NOMO-1 treated with dmso at 0.1 percent for 144 hours (cell line): ENCODE measurements at regions not wholly inside any gene's neighbourhood (a gene's known extent, or its start where the extent isn't known, plus 50 kb on each side); places are given as distances from the start of the nearest gene placed in this dataset.

Experiments
- DNase-seq: peaks from one replicate; lab custom pipeline; 2025; ENCODE audit not compliant: unreplicated experiment; lab: John Stamatoyannopoulos, UW

GRCh38 chr3:31412832-31413231, 119.9 kb upstream of the STT3B start:
- no peak for DNase-seq

DNA sequence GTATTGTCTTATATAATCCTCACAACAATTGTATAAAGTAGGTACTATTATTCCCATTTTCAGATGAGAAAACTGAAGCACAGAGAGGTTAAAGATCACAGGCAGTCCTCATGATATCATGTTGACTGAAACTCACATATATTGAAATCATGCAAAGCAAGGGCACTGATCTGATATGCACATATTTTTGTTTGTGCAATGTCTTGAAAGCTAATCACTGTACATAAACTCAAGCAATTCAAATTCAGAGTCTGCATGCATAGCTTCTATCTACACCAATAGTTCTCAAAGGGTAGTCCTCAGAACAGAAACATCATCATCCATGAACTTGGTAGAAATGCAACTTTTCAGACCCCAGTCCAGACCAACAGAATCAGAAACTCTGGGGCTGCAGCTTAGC, 119.2 kb upstream of the STT3B start:
- no peak for DNase-seq

- DNase-seq: no peak
Measured at GRCh38 chr3:31416980-31417379, 115.7 kb upstream of the STT3B start.

DNA sequence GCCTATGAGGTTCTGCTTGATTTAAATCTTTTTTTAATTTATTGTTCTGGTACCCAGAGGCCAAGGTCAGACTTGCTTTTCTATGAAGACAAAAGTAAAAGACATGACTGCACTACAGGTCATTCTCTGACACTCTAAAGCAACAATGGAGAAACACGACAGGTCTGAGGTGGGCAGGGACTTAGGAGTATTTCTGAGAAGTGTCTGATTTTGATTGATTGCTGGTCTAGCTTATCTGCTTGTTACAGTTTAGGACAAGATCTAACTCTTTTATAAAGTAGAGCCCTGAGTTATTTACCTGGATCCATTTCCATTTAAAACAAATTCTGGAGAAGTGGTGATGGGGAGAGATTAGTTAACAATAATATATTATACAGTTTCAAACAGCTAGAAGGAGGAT, 115.2 kb upstream of the STT3B start:
- no peak for DNase-seq

- DNase-seq: no peak
Measured at GRCh38 chr3:31420311-31420710, 112.4 kb upstream of the STT3B start.

- no peak for DNase-seq
Measured at GRCh38 chr3:31421314-31422048, 111.2 kb upstream of the STT3B start.

- no peak for DNase-seq
Measured at GRCh38 chr3:31422237-31422636, 110.5 kb upstream of the STT3B start.

DNA sequence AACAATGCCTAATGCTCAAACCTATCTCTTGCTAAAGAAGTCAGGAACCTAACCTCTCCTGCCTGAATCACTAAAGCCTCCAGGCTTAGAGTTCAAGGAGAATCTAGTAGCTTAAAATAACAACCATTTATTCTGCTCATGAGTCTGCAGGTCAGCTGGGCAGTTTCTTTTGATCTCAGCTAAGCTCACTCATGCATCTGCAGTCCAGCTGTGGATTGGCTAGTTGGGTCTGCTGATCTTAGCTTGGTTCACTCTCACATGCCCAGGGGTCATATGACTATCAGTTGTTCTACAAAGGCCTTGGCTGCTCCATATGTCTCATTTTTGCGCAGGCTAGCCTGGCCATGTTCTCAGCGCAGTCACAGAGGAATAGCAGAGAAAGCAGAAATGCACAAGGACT, 109.2 kb upstream of the STT3B start:
- no peak for DNase-seq

DNA sequence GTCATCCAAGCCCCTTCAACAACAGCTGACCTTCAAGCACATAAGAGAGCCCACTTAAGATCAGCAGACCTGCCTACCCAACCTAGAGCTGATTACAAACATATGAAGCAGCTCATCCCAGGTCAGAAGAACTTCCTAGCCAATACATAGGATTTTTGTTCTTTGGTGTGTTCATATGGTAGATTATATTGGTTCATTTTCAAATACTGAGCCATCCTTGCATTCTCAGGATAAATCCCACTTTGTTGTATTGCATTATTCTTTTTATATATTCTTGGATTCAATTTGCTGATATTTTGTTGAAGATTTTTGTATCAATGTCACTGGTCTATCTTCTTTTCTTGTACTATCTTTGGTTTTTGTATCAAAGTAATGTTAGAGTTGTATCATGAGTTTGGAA, 107.3 kb upstream of the STT3B start:
- DNase-seq: no peak

GRCh38 chr3:31427623-31428022, 105.1 kb upstream of the STT3B start:
- no peak for DNase-seq

DNA sequence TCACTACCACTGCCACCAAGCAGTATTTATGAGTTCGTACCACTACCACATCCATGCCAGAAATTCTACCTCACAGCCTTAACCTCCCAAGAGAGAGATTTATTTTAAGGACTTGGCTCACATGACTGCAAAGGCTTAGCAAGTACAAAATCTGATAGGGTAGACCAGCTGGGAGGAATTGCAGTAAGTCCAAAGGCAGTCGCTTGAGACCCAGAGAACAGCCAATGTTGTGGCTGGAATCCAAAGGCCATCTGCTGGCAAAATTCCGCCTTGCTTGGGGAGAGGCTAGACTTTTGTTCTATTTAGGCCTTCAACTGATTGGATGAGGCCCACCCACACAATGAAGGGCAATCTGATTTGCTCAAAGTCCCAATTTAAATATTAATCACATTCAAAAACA, 101.4 kb upstream of the STT3B start:
- no peak for DNase-seq

DNA sequence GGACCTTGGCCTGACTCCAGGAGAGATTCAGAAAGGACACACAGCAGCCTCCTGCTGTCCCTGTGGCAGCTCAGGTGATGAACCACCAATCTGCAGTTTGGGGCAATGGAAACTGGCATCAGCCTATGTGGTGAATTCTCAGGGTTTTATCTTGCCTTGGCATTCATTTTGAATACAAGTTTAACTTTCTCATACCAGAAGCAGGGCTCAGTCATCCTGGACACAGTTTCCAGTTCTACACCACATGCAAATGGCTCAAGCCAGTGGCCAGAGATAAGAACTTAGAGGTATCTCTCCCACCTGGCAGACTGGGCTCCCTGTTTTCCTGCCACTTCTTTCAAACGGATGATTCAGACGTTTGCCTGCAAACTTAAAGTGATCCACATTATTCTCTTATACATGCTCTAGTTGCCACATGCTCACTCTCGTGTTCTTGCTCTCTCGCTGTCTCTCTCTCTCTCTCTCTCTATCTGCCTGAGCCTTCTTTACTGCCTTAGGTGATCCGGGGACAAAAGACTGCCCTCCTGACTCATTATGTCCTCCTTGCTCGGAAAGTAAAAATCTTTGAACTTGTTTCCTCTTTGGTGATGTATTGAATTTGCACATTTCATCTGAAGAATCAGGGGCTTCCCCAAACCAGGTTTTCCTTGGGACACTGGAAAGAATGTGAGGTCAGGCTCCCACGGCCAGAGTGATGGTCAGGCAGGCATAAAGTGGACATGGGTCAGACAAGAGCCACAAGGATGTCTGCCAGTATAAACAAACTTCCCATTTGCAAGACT, 99.6 kb upstream of the STT3B start:
- DNase-seq: no peak

- DNase-seq: no peak
Measured at GRCh38 chr3:31433679-31433992, 99.1 kb upstream of the STT3B start.

DNA sequence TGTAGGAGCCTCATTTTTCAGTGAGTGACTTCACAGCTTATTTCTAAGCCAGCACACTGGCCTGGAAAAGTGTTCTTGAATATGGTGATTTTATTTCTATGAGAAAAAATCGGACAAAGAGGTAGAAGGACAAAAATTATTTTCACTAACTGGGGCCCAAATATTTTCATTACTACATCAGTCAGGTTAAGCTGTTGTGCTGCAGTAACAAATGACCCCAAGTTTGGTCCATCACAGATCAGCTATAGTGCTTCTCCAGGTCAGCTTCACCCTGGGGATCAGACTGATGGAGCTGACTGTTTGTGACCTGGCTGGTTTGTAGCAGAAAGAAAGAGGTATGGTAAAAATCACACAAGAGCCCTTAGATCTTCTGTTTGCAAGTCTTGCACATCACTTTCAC, 97.9 kb upstream of the STT3B start:
- no peak for DNase-seq

DNA sequence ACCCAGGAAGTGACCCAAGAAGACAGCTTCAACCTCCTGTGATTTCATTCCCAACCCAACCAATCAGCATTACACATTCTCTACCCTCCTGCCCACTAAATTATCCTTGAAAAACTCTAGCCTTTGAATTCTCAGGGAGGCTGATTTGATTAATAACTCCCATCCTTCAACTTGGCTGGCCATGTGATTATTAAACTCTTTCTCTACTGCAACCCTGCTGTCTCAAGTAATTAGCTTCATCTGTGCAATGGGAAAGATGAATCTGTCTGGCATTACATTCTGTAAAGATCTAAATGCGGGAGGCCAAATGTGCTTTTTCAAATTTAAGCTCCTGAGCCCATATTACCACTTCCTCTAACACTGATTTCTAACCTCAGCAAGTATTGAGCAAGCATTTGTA, 95.9 kb upstream of the STT3B start:
- DNase-seq: no peak

DNA sequence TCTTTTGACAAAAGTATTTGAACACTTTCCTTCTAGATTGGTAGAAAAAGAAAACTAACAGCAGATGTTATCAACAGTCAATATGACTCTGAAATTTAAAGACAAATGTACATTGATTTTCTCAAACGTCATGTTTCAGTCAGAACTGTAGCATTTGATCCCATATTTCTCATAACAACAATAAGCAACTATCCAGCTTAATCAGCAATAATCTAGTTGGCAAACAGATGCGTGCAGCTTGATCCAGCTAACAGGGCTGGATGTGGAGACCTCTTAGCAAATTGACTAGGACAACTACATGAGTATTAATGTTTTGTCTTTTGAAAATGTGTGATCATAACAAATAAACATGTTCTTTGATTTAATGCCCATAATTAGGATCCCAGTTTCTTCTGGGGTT, 94.0 kb upstream of the STT3B start:
- DNase-seq: no peak

DNA sequence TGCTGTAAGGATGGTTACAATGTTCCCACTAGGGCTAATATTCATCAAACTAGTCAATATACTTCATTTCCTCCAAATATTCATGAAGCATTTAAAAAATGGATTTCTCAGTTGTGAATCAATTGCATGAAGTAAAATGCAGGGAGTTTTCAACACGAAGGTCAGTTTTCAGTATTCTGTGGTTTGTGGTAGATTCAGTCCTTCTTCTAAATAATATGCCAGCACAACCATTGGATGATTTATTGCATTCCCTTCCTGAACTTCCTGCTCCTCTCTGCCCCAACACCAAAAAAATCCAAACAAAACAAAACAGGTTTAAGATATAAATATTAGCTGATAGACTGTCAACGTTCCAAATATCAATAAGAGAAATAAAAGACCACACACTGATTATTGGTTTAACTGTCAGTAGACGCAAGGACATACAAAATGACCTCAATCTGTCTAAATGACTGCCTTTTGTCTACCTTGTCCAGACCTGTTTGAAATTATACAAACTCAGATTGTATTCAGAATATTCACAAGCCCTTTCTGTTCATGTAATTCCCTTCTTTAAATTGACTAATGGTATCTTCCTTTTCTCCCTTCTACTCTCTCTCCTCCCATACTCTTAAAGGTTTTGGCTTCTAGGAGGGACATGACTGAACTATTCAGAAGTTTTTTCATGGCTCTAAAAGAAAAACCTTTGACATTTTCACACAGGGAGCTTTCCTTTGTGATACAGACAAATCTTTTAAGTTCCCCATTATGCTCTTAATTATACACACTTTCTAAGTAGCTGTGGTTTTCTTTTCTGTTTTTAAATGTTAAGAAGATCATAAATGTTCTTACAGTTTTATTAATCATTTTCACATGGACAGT, 92.6 kb upstream of the STT3B start:
- DNase-seq: no peak

DNA sequence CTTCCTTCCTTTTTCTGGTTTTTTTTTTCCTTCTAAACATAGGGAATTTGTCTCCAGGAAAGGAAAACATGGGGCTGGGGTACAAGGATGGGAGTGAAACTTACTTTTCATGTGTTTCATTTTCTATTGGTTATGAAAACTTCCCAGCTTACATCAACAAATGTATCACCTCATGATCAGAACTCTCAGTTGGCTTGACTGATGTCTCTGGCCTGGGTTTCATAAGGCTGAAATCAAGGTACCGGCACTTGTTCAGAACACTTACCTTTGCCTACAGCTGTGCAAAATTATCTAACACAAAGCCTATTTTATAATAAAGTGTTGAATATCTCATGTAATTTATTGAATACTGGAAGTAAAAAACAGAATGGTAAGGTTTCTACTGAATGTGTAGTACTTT, 91.8 kb upstream of the STT3B start:
- DNase-seq: no peak

DNA sequence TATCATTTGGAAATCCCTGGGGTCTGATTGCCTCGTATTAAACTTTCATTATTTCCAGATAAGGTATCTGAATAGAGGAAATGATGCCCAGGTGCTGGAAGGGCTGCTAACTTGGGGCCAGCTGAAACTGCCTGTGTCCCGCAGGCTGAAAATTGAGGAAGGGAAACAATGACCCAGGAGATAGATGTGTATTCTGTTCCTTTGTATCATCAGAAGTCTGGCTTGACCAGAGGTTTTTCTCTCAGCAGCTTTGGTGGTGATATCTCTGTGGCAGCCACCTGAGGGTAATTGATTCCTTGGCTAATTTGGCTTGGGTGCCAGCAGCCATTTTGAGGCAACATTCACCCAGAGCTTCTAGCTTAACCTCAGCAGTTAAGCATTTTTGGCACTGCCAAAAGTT, 90.0 kb upstream of the STT3B start:
- no peak for DNase-seq

- DNase-seq: no peak
Measured at GRCh38 chr3:31444220-31445142, 88.2 kb upstream of the STT3B start.

DNA sequence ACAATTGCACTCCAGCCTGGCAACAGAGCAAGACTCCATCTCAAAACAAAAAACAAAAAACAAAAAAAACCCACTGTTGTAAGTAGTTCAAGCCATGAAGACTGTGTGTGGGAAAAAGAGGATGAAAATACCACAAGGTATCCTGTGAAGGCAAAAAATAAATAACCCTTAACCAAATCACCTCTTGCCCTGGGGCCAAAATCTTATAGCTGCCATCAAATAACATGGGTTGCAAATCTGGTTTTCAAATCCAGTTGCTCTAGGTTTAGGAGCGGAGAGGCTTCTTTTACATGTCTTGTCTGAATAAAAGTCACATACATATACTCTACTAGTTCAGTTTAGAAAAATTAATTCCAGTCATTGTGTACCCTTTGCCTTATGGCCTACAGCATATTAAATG, 87.0 kb upstream of the STT3B start:
- DNase-seq: no peak
